GM10248 (cell line): ENCODE measurements at regions not wholly inside any gene's neighbourhood (a gene's known extent, or its start where the extent isn't known, plus 50 kb on each side); places are given as distances from the start of the nearest gene placed in this dataset.

Source experiments
- CTCF ChIA-PET: fragments of 300-600 bp; sonication (Branson Sonifier 250); formaldehyde crosslinking; extraction: SDS; loops from one replicate; lab custom pipeline; 2021; ENCODE audit warnings: antibody characterized with exemption; lab: Yijun Ruan, JAX
- POLR2A ChIA-PET: fragments of 350-650 bp; sonication (Branson Sonifier 250); formaldehyde crosslinking; extraction: SDS; loops from one replicate; lab custom pipeline; 2020; ENCODE audit warnings: antibody characterized with exemption; lab: Yijun Ruan, JAX
- DNase-seq: peaks from one replicate; pipeline ENCODE4 v3.0.0; 2012; ENCODE audit errors: extremely low spot score
- TF ChIP-seq, protein P1 (sequence below): IDR thresholded peaks from 2 replicates; pipeline ENCODE4 v1.5.1; 2012; ENCODE audit warnings: mild to moderate bottlenecking, low read depth; ENCODE audit errors: extremely low read depth, missing control alignments, control extremely low read depth

DNA sequence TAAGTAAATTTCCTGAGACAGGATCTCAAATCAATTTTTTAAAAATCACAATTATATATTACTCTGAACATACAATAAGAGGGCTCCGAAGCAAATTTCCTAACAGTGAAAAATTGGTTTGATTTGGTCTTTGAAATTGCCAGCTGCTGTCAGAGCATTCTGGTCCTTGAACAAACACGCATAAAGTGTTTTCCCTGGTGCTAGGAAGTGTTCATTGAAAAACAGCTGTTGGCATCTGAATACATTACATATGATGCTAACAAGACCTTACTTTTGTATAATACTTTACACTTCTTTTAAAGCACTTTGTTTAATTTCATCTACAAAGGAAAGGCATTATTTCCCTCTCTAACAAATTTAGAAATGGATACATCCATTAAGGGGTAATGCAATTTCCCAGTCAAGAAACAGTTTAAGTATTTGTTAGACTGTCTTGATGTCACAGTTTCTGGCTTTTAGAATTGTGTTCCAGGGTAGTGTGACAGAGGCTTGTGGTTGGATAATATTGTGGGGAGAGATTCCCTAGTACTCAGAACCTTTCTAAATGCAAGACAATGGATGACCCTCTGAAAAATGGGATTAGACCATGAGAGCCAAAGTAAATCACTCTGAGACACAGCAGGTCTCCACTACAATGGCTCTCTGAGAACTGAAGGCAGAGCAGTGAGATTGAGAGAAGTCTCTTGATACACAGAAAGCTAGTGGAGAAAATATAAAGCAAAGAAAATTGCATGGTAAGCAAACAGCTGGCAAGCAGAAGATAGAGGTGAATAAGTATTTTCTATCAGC is 299.0 kb downstream of the TRIB2 start:
- ChIA-PET CTCF (interaction anchor here (1.1 to 1.6 kb wide), 2 partner anchors 8 to 9 kb away, joined by 3 to 5 read pairs; no protein-coding TSS in a partner anchor), POLR2A (no interaction called here)
- DNase-seq = no peak
- TF ChIP-seq, protein P1, sequence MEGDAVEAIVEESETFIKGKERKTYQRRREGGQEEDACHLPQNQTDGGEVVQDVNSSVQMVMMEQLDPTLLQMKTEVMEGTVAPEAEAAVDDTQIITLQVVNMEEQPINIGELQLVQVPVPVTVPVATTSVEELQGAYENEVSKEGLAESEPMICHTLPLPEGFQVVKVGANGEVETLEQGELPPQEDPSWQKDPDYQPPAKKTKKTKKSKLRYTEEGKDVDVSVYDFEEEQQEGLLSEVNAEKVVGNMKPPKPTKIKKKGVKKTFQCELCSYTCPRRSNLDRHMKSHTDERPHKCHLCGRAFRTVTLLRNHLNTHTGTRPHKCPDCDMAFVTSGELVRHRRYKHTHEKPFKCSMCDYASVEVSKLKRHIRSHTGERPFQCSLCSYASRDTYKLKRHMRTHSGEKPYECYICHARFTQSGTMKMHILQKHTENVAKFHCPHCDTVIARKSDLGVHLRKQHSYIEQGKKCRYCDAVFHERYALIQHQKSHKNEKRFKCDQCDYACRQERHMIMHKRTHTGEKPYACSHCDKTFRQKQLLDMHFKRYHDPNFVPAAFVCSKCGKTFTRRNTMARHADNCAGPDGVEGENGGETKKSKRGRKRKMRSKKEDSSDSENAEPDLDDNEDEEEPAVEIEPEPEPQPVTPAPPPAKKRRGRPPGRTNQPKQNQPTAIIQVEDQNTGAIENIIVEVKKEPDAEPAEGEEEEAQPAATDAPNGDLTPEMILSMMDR = no peak

DNA sequence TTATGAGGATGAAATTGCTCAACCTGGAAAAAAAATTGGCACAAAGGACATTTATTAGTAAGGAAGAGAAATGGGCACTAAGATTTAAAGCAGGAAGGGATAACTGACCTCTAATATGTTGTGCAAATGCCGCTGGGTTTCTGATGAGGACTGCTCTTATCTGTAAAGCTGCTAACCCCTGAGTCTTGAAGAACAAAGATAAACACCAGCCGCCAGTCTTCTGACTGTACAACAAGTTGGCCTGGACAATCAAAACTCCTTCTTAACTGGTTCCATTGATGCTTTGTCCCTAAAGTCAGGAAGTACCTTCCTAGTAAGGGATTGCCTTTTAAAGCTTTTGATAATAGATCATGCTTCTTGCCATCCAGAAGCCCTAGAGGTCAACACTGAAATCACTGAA is 301.8 kb downstream of the TRIB2 start:
- TF ChIP-seq, protein P1 = no peak
- CTCF ChIA-PET = interaction anchor here (2.3 kb wide), 1 partner anchor 11 kb away, joined by 9 read pairs; no protein-coding TSS in a partner anchor
- POLR2A ChIA-PET = no interaction called here
- no peak for DNase-seq

DNA sequence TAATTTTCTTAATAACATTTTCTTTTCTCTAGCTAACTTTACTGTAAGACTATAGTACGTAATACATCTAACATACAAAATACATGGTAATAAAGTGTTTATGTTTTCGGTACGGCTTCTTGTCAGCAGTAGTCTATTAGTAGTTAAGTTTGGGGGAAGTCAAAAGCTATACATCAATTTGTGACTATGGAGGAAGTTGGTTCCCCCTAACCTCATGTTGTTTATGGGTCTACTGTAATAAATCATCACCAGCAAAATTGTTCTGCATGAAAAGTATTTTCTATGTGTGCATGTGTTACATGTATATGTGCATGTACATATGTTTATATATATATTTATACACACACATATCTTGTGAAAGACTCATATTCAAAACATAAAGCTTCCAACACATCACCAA is 303.0 kb downstream of the TRIB2 start:
- POLR2A ChIA-PET = no interaction called here
- CTCF ChIA-PET = interaction anchor here (1.4 kb wide), 1 partner anchor 13 kb away, joined by 11 read pairs; no protein-coding TSS in a partner anchor
- no peak for DNase-seq
- TF ChIP-seq, protein P1 = no peak

DNA sequence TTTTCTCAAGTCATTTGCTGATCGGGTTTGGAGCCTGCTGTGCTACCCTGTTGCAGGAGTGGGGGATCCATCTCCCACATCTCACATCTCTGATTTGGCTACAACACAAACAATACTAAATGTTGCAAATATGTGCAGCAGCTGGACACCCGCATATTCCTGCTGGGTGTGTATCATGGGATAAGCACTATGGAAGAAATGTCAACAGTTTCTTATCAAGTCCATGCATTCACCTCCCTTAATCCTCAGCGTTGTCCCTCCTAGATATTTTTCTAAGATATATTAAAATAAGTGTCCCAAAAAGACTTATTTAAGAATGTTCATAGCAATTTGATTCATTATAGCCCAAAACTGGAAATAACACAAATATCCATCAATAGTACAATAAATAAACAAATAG is 303.7 kb downstream of the TRIB2 start:
- ChIA-PET POLR2A (no interaction called here), CTCF (interaction anchor here (1.4 kb wide), 1 partner anchor 13 kb away, joined by 11 read pairs; no protein-coding TSS in a partner anchor)
- TF ChIP-seq, protein P1 = no peak
- no peak for DNase-seq

DNA sequence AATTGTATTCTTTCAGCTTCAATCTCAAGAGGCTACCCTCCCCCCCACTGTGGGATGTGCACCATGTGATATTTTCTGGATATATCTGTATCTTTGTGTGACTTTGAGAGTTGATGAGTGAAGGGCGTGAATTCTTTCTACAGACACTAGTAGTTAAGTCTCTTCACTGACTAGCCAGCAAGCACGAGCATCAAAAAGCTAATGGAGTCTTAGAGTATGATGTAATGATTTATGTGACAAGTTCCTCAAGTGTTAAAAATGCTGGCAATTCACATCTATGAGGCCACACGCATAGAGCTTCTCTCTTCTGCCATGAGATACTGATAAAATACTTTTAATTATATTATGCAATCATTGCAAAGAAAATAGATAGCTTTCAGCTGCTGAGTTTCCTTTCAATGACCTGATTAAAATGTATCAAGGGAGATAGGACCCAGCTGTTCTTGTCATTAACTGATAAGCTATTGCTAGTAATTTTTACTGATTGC is 304.8 kb downstream of the TRIB2 start:
- CTCF ChIA-PET = interaction anchor here (0.8 to 1.1 kb wide), 3 partner anchors 8 to 66 kb away, joined by 3 read pairs; no protein-coding TSS in a partner anchor
- no peak for DNase-seq
- TF ChIP-seq, protein P1 = no peak
- POLR2A ChIA-PET = no interaction called here

DNA sequence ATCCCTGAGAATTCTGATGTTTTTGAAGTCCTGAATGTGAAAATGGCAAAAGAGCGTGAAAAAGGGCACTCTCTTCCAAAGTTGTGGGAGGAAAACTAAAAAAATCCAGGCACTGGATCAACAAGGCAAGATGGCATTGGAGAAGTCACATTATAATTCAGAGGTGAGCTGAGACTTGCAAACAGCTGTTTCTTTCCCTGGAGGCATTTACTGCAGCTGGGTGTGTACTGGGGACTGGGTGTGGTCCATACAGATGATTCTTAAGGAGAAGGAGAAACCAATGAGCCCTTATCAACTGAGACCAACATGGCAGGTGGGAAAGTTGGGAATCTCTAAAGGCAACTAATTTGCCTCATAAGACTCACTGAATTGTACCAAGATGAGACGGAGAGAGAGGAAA is 313.9 kb downstream of the TRIB2 start:
- TF ChIP-seq, protein P1 = no peak
- ChIA-PET POLR2A (no interaction called here), CTCF (no interaction called here)
- DNase-seq = no peak
